ENCODE measurements at regions not wholly inside any gene's neighbourhood (a gene's known extent, or its start where the extent isn't known, plus 50 kb on each side); places are given as distances from the start of the nearest gene placed in this dataset.
"Not testable (repeated sequence)": the region's sequence is repeated elsewhere in the genome, so short reads cannot be mapped to it uniquely, and the experiment has no call there.

GRCh38 chr2:94774851-94775250 lies 96.4 kb upstream of the TEKT4 start:
- no peaks in the 10 kb centered on the region for H3K36me3 ChIP-seq (ENCODE audit: control insufficient read depth in 2 of 3, insufficient read depth in 3 of 3, low read length in 3 of 3)
- H3K4me1 ChIP-seq (ENCODE audit: control insufficient read depth in 2 of 3, insufficient read depth in 2 of 3, low read depth in 1 of 3, low read length in 3 of 3): no peaks in the 10 kb centered on the region
- intact Hi-C loops (cut with DNase I): no loop called here
- H3K9ac ChIP-seq (ENCODE audit: low read length in 3 of 3): no peak overlapping the region
- no peak overlapping the region for H3K4me3 ChIP-seq (ENCODE audit: low read length in 3 of 3)
- H3K27me3 ChIP-seq (ENCODE audit: control insufficient read depth, insufficient read depth, low read length): no peaks in the 10 kb centered on the region
- H3K9me3 ChIP-seq (ENCODE audit: control insufficient read depth in 2 of 3, insufficient read depth in 1 of 3, low read length in 3 of 3): no peaks in the 10 kb centered on the region
- H3K27ac ChIP-seq (ENCODE audit: low read depth in 2 of 2, low read length in 2 of 2): no peak overlapping the region
- no peak for DNase-seq
- FAIRE-seq: no peak
- no peak for TF ChIP-seq CTCF (IDR thresholded peaks at IDR 0.05; ENCODE audit: borderline replicate concordance, extremely low read depth, insufficient read depth)

GRCh38 chr2:94776036-94776435 lies 95.2 kb upstream of the TEKT4 start:
- DNase-seq: no peak
- H3K9me3 ChIP-seq (ENCODE audit: control insufficient read depth in 2 of 3, insufficient read depth in 1 of 3, low read length in 3 of 3): no peaks in the 10 kb centered on the region
- H3K36me3 ChIP-seq (ENCODE audit: control insufficient read depth in 2 of 3, insufficient read depth in 3 of 3, low read length in 3 of 3): no peaks in the 10 kb centered on the region
- no peak overlapping the region for H3K27ac ChIP-seq (ENCODE audit: low read depth in 2 of 2, low read length in 2 of 2)
- intact Hi-C loops (cut with DNase I): no loop called here
- no peak for TF ChIP-seq CTCF (IDR thresholded peaks at IDR 0.05; ENCODE audit: borderline replicate concordance, extremely low read depth, insufficient read depth)
- no peak overlapping the region for H3K4me3 ChIP-seq (ENCODE audit: low read length in 3 of 3)
- no peak overlapping the region for H3K9ac ChIP-seq (ENCODE audit: low read length in 3 of 3)
- H3K4me1 ChIP-seq (ENCODE audit: control insufficient read depth in 2 of 3, insufficient read depth in 2 of 3, low read depth in 1 of 3, low read length in 3 of 3): no peaks in the 10 kb centered on the region
- FAIRE-seq: no peak
- H3K27me3 ChIP-seq (ENCODE audit: control insufficient read depth, insufficient read depth, low read length): no peaks in the 10 kb centered on the region

- H3K4me1 ChIP-seq (ENCODE audit: control insufficient read depth in 2 of 3, insufficient read depth in 2 of 3, low read depth in 1 of 3, low read length in 3 of 3); H3K9ac ChIP-seq (ENCODE audit: low read length in 3 of 3); H3K4me3 ChIP-seq (ENCODE audit: low read length in 3 of 3); H3K9me3 ChIP-seq (ENCODE audit: control insufficient read depth in 2 of 3, insufficient read depth in 1 of 3, low read length in 3 of 3); H3K36me3 ChIP-seq (ENCODE audit: control insufficient read depth in 2 of 3, insufficient read depth in 3 of 3, low read length in 3 of 3); DNase-seq; intact Hi-C loops (cut with DNase I); H3K27ac ChIP-seq (ENCODE audit: low read depth in 2 of 2, low read length in 2 of 2); H3K27me3 ChIP-seq (ENCODE audit: control insufficient read depth, insufficient read depth, low read length): not testable (repeated sequence)
- peak; percentile 72 for FAIRE-seq
These were observed 86.1 kb upstream of the TEKT4 start for GRCh38 chr2:94785105-94785504.

GRCh38 chr2:94786424-94786823 lies 84.8 kb upstream of the TEKT4 start:
- H3K9ac ChIP-seq (ENCODE audit: low read length in 3 of 3); H3K4me1 ChIP-seq (ENCODE audit: control insufficient read depth in 2 of 3, insufficient read depth in 2 of 3, low read depth in 1 of 3, low read length in 3 of 3); H3K27ac ChIP-seq (ENCODE audit: low read depth in 2 of 2, low read length in 2 of 2); H3K36me3 ChIP-seq (ENCODE audit: control insufficient read depth in 2 of 3, insufficient read depth in 3 of 3, low read length in 3 of 3); intact Hi-C loops (cut with DNase I); H3K9me3 ChIP-seq (ENCODE audit: control insufficient read depth in 2 of 3, insufficient read depth in 1 of 3, low read length in 3 of 3); H3K4me3 ChIP-seq (ENCODE audit: low read length in 3 of 3); DNase-seq; FAIRE-seq; H3K27me3 ChIP-seq (ENCODE audit: control insufficient read depth, insufficient read depth, low read length): not testable (repeated sequence)

- H3K9ac ChIP-seq (ENCODE audit: low read length in 3 of 3); FAIRE-seq; intact Hi-C loops (cut with DNase I); H3K27me3 ChIP-seq (ENCODE audit: control insufficient read depth, insufficient read depth, low read length); H3K36me3 ChIP-seq (ENCODE audit: control insufficient read depth in 2 of 3, insufficient read depth in 3 of 3, low read length in 3 of 3); H3K9me3 ChIP-seq (ENCODE audit: control insufficient read depth in 2 of 3, insufficient read depth in 1 of 3, low read length in 3 of 3); H3K4me1 ChIP-seq (ENCODE audit: control insufficient read depth in 2 of 3, insufficient read depth in 2 of 3, low read depth in 1 of 3, low read length in 3 of 3); DNase-seq; H3K27ac ChIP-seq (ENCODE audit: low read depth in 2 of 2, low read length in 2 of 2); H3K4me3 ChIP-seq (ENCODE audit: low read length in 3 of 3): not testable (repeated sequence)
These were observed 81.1 kb upstream of the TEKT4 start for GRCh38 chr2:94790169-94790568.

Measured in kidney (tissue), 13 donors.